Hematopoietic multipotent progenitor cell (in vitro differentiated cells): ENCODE measurements at regions not wholly inside any gene's neighbourhood (a gene's known extent, or its start where the extent isn't known, plus 50 kb on each side); places are given as distances from the start of the nearest gene placed in this dataset.

Experiments used
- DNase-seq, 3 donors: peaks; one replicate each; pipeline ENCODE4 v3.0.0-alpha.2; 2011 to 2015; ENCODE audit warnings: low read depth in 2 of 3, low spot score in 2 of 3

GRCh38 chr1:106879538-106879937 is 176.9 kb upstream of the PRMT6 start:
- DNase-seq, result no peak

- no peak for DNase-seq
Observed at GRCh38 chr1:106880226-106880625, 176.2 kb upstream of the PRMT6 start.

GRCh38 chr1:106883208-106883607 is 173.3 kb upstream of the PRMT6 start:
- no peak for DNase-seq

GRCh38 chr1:106889059-106889458 is 167.4 kb upstream of the PRMT6 start:
- DNase-seq, result no peak

GRCh38 chr1:106889583-106889982 is 166.9 kb upstream of the PRMT6 start:
- DNase-seq, result no peak

- DNase-seq, result no peak
Observed at GRCh38 chr1:106897976-106898375, 158.5 kb upstream of the PRMT6 start.

GRCh38 chr1:106899644-106900043 is 156.8 kb upstream of the PRMT6 start:
- no peak for DNase-seq

GRCh38 chr1:106907795-106908194 is 148.7 kb upstream of the PRMT6 start:
- no peak for DNase-seq

GRCh38 chr1:106908689-106909088 is 147.8 kb upstream of the PRMT6 start:
- DNase-seq, result no peak

- DNase-seq, result no peak
Observed at GRCh38 chr1:106910798-106911197, 145.7 kb upstream of the PRMT6 start.

- DNase-seq, result no peak
Observed at GRCh38 chr1:106912131-106912530, 144.3 kb upstream of the PRMT6 start.

- DNase-seq, result no peak
Observed at GRCh38 chr1:106921186-106921585, 135.3 kb upstream of the PRMT6 start.

- no peak for DNase-seq
Observed at GRCh38 chr1:106924360-106924759, 132.1 kb upstream of the PRMT6 start.

- no peak for DNase-seq
Observed at GRCh38 chr1:106925750-106926149, 130.7 kb upstream of the PRMT6 start.

GRCh38 chr1:106926803-106927582 is 129.5 kb upstream of the PRMT6 start:
- DNase-seq, result no peak

- DNase-seq, result no peak
Observed at GRCh38 chr1:106937104-106937503, 119.4 kb upstream of the PRMT6 start.

- no peak for DNase-seq
Observed at GRCh38 chr1:106944721-106945120, 111.8 kb upstream of the PRMT6 start.

- no peak for DNase-seq
Observed at GRCh38 chr1:106952776-106953175, 103.7 kb upstream of the PRMT6 start.

GRCh38 chr1:106954661-106955229 is 101.7 kb upstream of the PRMT6 start:
- DNase-seq, result no peak

GRCh38 chr1:106956721-106957120 is 99.8 kb upstream of the PRMT6 start:
- no peak for DNase-seq

GRCh38 chr1:106957795-106958194 is 98.7 kb upstream of the PRMT6 start:
- no peak for DNase-seq

GRCh38 chr1:106960412-106960811 is 96.1 kb upstream of the PRMT6 start:
- DNase-seq, result no peak

GRCh38 chr1:106961646-106962045 is 94.8 kb upstream of the PRMT6 start:
- DNase-seq, result no peak
